Fibroblast of skin of scalp (primary cell): ENCODE measurements at regions not wholly inside any gene's neighbourhood (a gene's known extent, or its start where the extent isn't known, plus 50 kb on each side); places are given as distances from the start of the nearest gene placed in this dataset.
"Not testable (repeated sequence)": the region's sequence is repeated elsewhere in the genome, so short reads cannot be mapped to it uniquely, and the experiment has no call there.

Source experiments
- DNase-seq: peaks from one replicate; pipeline ENCODE4 v3.0.0-alpha.2; 2013

GRCh38 chrX:81857192-81857591, 655.3 kb downstream of the SH3BGRL start:
- no peak for DNase-seq

- DNase-seq, result no peak
These were observed 665.0 kb downstream of the SH3BGRL start for GRCh38 chrX:81866873-81867272.

GRCh38 chrX:81868979-81869378, 667.1 kb downstream of the SH3BGRL start:
- no peak for DNase-seq

- no peak for DNase-seq
These were observed 672.9 kb downstream of the SH3BGRL start for GRCh38 chrX:81874807-81875206.

GRCh38 chrX:81875800-81876199, 673.9 kb downstream of the SH3BGRL start:
- DNase-seq, result no peak

- DNase-seq, result no peak
These were observed 674.5 kb downstream of the SH3BGRL start for GRCh38 chrX:81876437-81876836.

- no peak for DNase-seq
These were observed 688.6 kb downstream of the SH3BGRL start for GRCh38 chrX:81890521-81890920.

GRCh38 chrX:81900522-81900921, 698.6 kb downstream of the SH3BGRL start:
- no peak for DNase-seq

GRCh38 chrX:81925812-81926211, 723.9 kb downstream of the SH3BGRL start:
- DNase-seq, result no peak

GRCh38 chrX:81945911-81946310, 744.0 kb downstream of the SH3BGRL start:
- DNase-seq, result not testable (repeated sequence)

- no peak for DNase-seq
These were observed 755.4 kb downstream of the SH3BGRL start for GRCh38 chrX:81957318-81957717.

- no peak for DNase-seq
These were observed 756.1 kb downstream of the SH3BGRL start for GRCh38 chrX:81957900-81958545.

- DNase-seq, result no peak
These were observed 758.1 kb downstream of the SH3BGRL start for GRCh38 chrX:81959964-81960363.

GRCh38 chrX:81974413-81974812, 772.5 kb downstream of the SH3BGRL start:
- DNase-seq, result not testable (repeated sequence)

- DNase-seq, result no peak
These were observed 778.1 kb downstream of the SH3BGRL start for GRCh38 chrX:81979806-81980515.

GRCh38 chrX:81987217-81987616, 785.3 kb downstream of the SH3BGRL start:
- DNase-seq, result not testable (repeated sequence)

GRCh38 chrX:81996166-81996565, 794.3 kb downstream of the SH3BGRL start:
- no peak for DNase-seq

GRCh38 chrX:82029571-82030218, 827.8 kb downstream of the SH3BGRL start:
- no peak for DNase-seq

GRCh38 chrX:82031250-82031649, 829.3 kb downstream of the SH3BGRL start:
- no peak for DNase-seq

- no peak for DNase-seq
These were observed 836.9 kb downstream of the SH3BGRL start for GRCh38 chrX:82038793-82039192.

GRCh38 chrX:82041034-82041433, 839.1 kb downstream of the SH3BGRL start:
- DNase-seq, result no peak

- DNase-seq, result no peak
These were observed 856.8 kb downstream of the SH3BGRL start for GRCh38 chrX:82058728-82059127.

- DNase-seq, result no peak
These were observed 869.0 kb downstream of the SH3BGRL start for GRCh38 chrX:82070948-82071347.

GRCh38 chrX:82081027-82081426, 879.1 kb downstream of the SH3BGRL start:
- no peak for DNase-seq
